Loucy (cell line): ENCODE measurements at regions not wholly inside any gene's neighbourhood (a gene's known extent, or its start where the extent isn't known, plus 50 kb on each side); places are given as distances from the start of the nearest gene placed in this dataset.

Experiments
- H2AFZ ChIP-seq: fragments of 200-600 bp; sonication (generic); 2 replicates; pipeline ENCODE4 v1.6.0; 2016; ENCODE audit warnings: antibody characterized with exemption, mild to moderate bottlenecking, low read length, moderate library complexity
- H3F3A ChIP-seq: fragments of 200-600 bp; 2 replicates; pipeline ENCODE4 v1.6.0; 2016; ENCODE audit warnings: antibody characterized with exemption, low read depth, mild to moderate bottlenecking
- H3K27me3 ChIP-seq: fragments of 200-600 bp; sonication (generic); 2 replicates; pipeline ENCODE4 v1.6.1; 2014; ENCODE audit warnings: low read length, mild to moderate bottlenecking; ENCODE audit not compliant: insufficient read depth, poor library complexity, severe bottlenecking
- H3K36me3 ChIP-seq: fragments of 200-600 bp; sonication (generic); 2 replicates; pipeline ENCODE4 v1.6.1; 2016; ENCODE audit warnings: low read length; ENCODE audit not compliant: insufficient read depth
- H3K4me1 ChIP-seq: fragments of 200-600 bp; sonication (generic); 2 replicates; pipeline ENCODE4 v1.5.1; 2014; ENCODE audit warnings: low read length, mild to moderate bottlenecking; ENCODE audit not compliant: insufficient read depth, poor library complexity, severe bottlenecking
- H3K4me2 ChIP-seq: fragments of 200-600 bp; sonication (generic); 2 replicates; pipeline ENCODE4 v1.6.0; 2014; ENCODE audit warnings: antibody characterized with exemption, low read length, low read depth, mild to moderate bottlenecking; ENCODE audit not compliant: poor library complexity, severe bottlenecking
- H3K4me3 ChIP-seq: fragments of 200-600 bp; sonication (generic); 2 replicates; pipeline ENCODE4 v1.5.1; 2014; ENCODE audit warnings: low read length, mild to moderate bottlenecking, mixed read lengths; ENCODE audit not compliant: poor library complexity, severe bottlenecking
- H3K79me2 ChIP-seq: fragments of 200-600 bp; sonication (generic); 2 replicates; pipeline ENCODE4 v1.6.1; 2014; ENCODE audit warnings: low read length; ENCODE audit not compliant: insufficient read depth
- H3K9ac ChIP-seq: fragments of 200-600 bp; sonication (generic); 2 replicates; pipeline ENCODE4 v1.6.0; 2014; ENCODE audit warnings: mild to moderate bottlenecking, low read depth, low read length, moderate library complexity; ENCODE audit not compliant: poor library complexity, severe bottlenecking
- H3K9me2 ChIP-seq: fragments of 200-600 bp; sonication (generic); replicated peaks from 2 replicates; pipeline ENCODE4 v1.6.1; 2016; ENCODE audit warnings: low read depth, low read length, mixed read lengths
- H3K9me3 ChIP-seq: fragments of 200-600 bp; sonication (generic); 2 replicates; pipeline ENCODE4 v1.6.1; 2014; ENCODE audit warnings: mild to moderate bottlenecking, antibody characterized with exemption, low read length, low read depth; ENCODE audit not compliant: insufficient read depth
- H4K20me1 ChIP-seq: fragments of 200-600 bp; sonication (generic); 2 replicates; pipeline ENCODE4 v1.6.0; 2014; ENCODE audit warnings: antibody characterized with exemption, low read length, mild to moderate bottlenecking; ENCODE audit not compliant: insufficient read depth, poor library complexity, severe bottlenecking
- CTCF ChIP-seq: fragments of 200-600 bp; sonication (generic); conservative IDR thresholded peaks from 2 replicates; pipeline ENCODE4 v1.5.1; 2014; ENCODE audit warnings: mild to moderate bottlenecking, antibody characterized with exemption, low read length
- EZH2phosphoT487 ChIP-seq: fragments of 200-600 bp; IDR thresholded peaks from 2 replicates; pipeline ENCODE4 v1.6.1; 2018; ENCODE audit warnings: antibody characterized with exemption, mild to moderate bottlenecking, moderate library complexity, borderline replicate concordance

DNA sequence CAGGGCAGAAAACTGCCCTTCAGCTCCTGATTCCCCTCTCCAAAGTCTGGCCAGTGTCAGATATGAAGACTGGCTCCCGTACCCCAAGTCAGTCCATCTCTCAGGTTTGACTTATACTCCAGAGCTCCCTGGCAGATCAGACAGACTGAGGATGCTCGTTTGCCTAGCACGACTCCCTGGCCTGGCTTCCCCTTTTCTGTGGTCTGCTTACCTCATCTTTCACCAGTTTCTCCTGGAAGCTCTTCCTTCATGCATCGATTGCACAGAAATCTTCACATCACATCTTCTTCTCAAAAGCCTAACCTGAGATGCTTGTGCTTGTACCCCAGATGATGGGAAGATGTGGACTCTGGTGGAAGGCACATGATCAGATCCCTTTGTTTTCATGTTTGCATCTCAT is 387.9 kb upstream of the POU3F3 start:
- H3K9me2 ChIP-seq, result no peaks in the 10 kb centered on the region
- no peaks in the 10 kb centered on the region for H3K36me3 ChIP-seq
- H3K4me3 ChIP-seq, result no peak overlapping the region
- H3K9ac ChIP-seq, result no peak overlapping the region
- H3K4me1 ChIP-seq, result no peaks in the 10 kb centered on the region
- TF ChIP-seq EZH2phosphoT487 (no peak), CTCF (no peak)
- no peak overlapping the region for H2AFZ ChIP-seq
- H4K20me1 ChIP-seq, result no peaks in the 10 kb centered on the region
- no peaks in the 10 kb centered on the region for H3K27me3 ChIP-seq
- no peaks in the 10 kb centered on the region for H3K9me3 ChIP-seq
- no peaks in the 10 kb centered on the region for H3F3A ChIP-seq
- H3K4me2 ChIP-seq, result no peak overlapping the region
- no peaks in the 10 kb centered on the region for H3K79me2 ChIP-seq

GRCh38 chr2:104468846-104469245 is 385.1 kb upstream of the POU3F3 start:
- no peaks in the 10 kb centered on the region for H3F3A ChIP-seq
- H3K79me2 ChIP-seq, result no peaks in the 10 kb centered on the region
- TF ChIP-seq CTCF (no peak), EZH2phosphoT487 (no peak)
- no peak overlapping the region for H3K9ac ChIP-seq
- H3K9me2 ChIP-seq, result no peaks in the 10 kb centered on the region
- H3K4me2 ChIP-seq, result no peak overlapping the region
- no peaks in the 10 kb centered on the region for H3K27me3 ChIP-seq
- no peaks in the 10 kb centered on the region for H4K20me1 ChIP-seq
- no peaks in the 10 kb centered on the region for H3K9me3 ChIP-seq
- no peaks in the 10 kb centered on the region for H3K4me1 ChIP-seq
- H3K4me3 ChIP-seq, result no peak overlapping the region
- no peaks in the 10 kb centered on the region for H3K36me3 ChIP-seq
- no peak overlapping the region for H2AFZ ChIP-seq

DNA sequence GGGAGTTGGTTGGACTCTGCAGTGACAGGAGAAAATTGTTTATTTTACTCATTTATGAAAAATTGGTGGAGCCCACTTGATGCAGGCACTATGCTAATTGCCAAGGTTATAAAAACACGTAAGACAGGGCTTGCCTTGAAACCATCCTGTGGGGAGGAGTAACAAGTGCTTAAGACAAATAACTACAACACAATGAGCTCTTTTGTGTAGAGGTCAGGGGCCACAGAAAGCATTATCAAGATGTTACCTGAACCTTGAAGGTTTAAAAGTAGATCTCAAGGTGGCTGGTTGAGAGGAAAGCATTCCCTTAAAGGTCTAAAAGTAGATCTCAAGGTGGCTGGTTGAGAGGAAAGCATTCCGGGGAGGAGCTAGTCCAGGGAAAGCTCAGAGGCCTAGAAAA is 381.8 kb upstream of the POU3F3 start:
- Histone ChIP-seq H3F3A (no peaks in the 10 kb centered on the region), H3K4me3 (no peak overlapping the region), H3K9me3 (no peaks in the 10 kb centered on the region), H3K79me2 (no peaks in the 10 kb centered on the region), H3K27me3 (no peaks in the 10 kb centered on the region), H4K20me1 (no peaks in the 10 kb centered on the region), H3K9me2 (no peaks in the 10 kb centered on the region), H2AFZ (no peak overlapping the region), H3K9ac (no peak overlapping the region), H3K4me2 (no peak overlapping the region), H3K36me3 (no peaks in the 10 kb centered on the region), H3K4me1 (no peaks in the 10 kb centered on the region)
- TF ChIP-seq CTCF, result no peak
- TF ChIP-seq EZH2phosphoT487, result no peak
